ENCODE measurements at regions not wholly inside any gene's neighbourhood (a gene's known extent, or its start where the extent isn't known, plus 50 kb on each side); places are given as distances from the start of the nearest gene placed in this dataset.
"Not testable (repeated sequence)": the region's sequence is repeated elsewhere in the genome, so short reads cannot be mapped to it uniquely, and the experiment has no call there.

- Mint-ChIP-seq H3K27me3 (no peaks in the 10 kb centered on the region), H3K4me1 (no peaks in the 10 kb centered on the region), H3K27ac (no peak overlapping the region), H3K36me3 (ENCODE audit: low read depth) (no peaks in the 10 kb centered on the region), H3K9me3 (ENCODE audit: low read depth) (peaks cover 10% of the 10 kb centered on the region), H3K4me3 (no peak overlapping the region)
- ATAC-seq (no peak), DNase-seq (no peak)
- ChIA-PET POLR2A (no interaction called here), CTCF (no interaction called here)
- intact Hi-C loops (cut with DNase I, micrococcal nuclease), result no loop called here
These were observed 338.1 kb downstream of the ACTR3B start for GRCh38 chr7:153097511-153098201.

- ChIA-PET CTCF (no interaction called here), POLR2A (no interaction called here)
- DNase-seq, result no peak
- H3K36me3 Mint-ChIP-seq (ENCODE audit: low read depth), result no peaks in the 10 kb centered on the region
- H3K4me1 Mint-ChIP-seq, result no peaks in the 10 kb centered on the region
- no peak overlapping the region for H3K4me3 Mint-ChIP-seq
- H3K9me3 Mint-ChIP-seq (ENCODE audit: low read depth), result peaks cover 10% of the 10 kb centered on the region
- H3K27me3 Mint-ChIP-seq, result no peaks in the 10 kb centered on the region
- no peak for ATAC-seq
- intact Hi-C loops (cut with DNase I, micrococcal nuclease), result no loop called here
- H3K27ac Mint-ChIP-seq, result no peak overlapping the region
These were observed 339.7 kb downstream of the ACTR3B start for GRCh38 chr7:153099235-153099634.

- DNase-seq, result no peak
- no peak overlapping the region for H3K27ac Mint-ChIP-seq
- H3K4me3 Mint-ChIP-seq, result no peak overlapping the region
- H3K27me3 Mint-ChIP-seq, result no peaks in the 10 kb centered on the region
- no peaks in the 10 kb centered on the region for H3K4me1 Mint-ChIP-seq
- intact Hi-C loops (cut with DNase I, micrococcal nuclease), result no loop called here
- no peaks in the 10 kb centered on the region for H3K36me3 Mint-ChIP-seq (ENCODE audit: low read depth)
- ChIA-PET POLR2A (no interaction called here), CTCF (no interaction called here)
- peaks cover 4% of the 10 kb centered on the region for H3K9me3 Mint-ChIP-seq (ENCODE audit: low read depth)
- ATAC-seq, result no peak
These were observed 341.2 kb downstream of the ACTR3B start for GRCh38 chr7:153100691-153101237.

- H3K9me3 Mint-ChIP-seq (ENCODE audit: low read depth), result peaks cover 4% of the 10 kb centered on the region
- no peak overlapping the region for H3K4me3 Mint-ChIP-seq
- H3K27me3 Mint-ChIP-seq, result no peaks in the 10 kb centered on the region
- ChIA-PET CTCF (no interaction called here), POLR2A (no interaction called here)
- DNase-seq (no peak), ATAC-seq (no peak)
- no peaks in the 10 kb centered on the region for H3K4me1 Mint-ChIP-seq
- H3K36me3 Mint-ChIP-seq (ENCODE audit: low read depth), result no peaks in the 10 kb centered on the region
- intact Hi-C loops (cut with DNase I, micrococcal nuclease), result no loop called here
- no peak overlapping the region for H3K27ac Mint-ChIP-seq
These were observed 343.6 kb downstream of the ACTR3B start for GRCh38 chr7:153103202-153103601.

- no peaks in the 10 kb centered on the region for H3K36me3 Mint-ChIP-seq (ENCODE audit: low read depth)
- no peaks in the 10 kb centered on the region for H3K4me1 Mint-ChIP-seq
- H3K27ac Mint-ChIP-seq, result no peak overlapping the region
- ChIA-PET CTCF (interaction anchor here (0.6 kb wide), 1 partner anchor 807 kb away, joined by 3 read pairs; no protein-coding TSS in a partner anchor), POLR2A (no interaction called here)
- intact Hi-C loops (cut with DNase I, micrococcal nuclease), result no loop called here
- no peaks in the 10 kb centered on the region for H3K27me3 Mint-ChIP-seq
- DNase-seq (no peak), ATAC-seq (no peak)
- no peak overlapping the region for H3K4me3 Mint-ChIP-seq
- H3K9me3 Mint-ChIP-seq (ENCODE audit: low read depth), result no peaks in the 10 kb centered on the region
These were observed 348.3 kb downstream of the ACTR3B start for GRCh38 chr7:153107826-153108225.

GRCh38 chr7:153109566-153109965 is 350.0 kb downstream of the ACTR3B start:
- H3K4me3 Mint-ChIP-seq, result no peak overlapping the region
- ATAC-seq, result no peak

GRCh38 chr7:153110606-153111005 is 351.1 kb downstream of the ACTR3B start:
- H3K27me3 Mint-ChIP-seq, result no peaks in the 10 kb centered on the region
- no peaks in the 10 kb centered on the region for H3K9me3 Mint-ChIP-seq (ENCODE audit: low read depth)
- DNase-seq (no peak), ATAC-seq (no peak)
- no peaks in the 10 kb centered on the region for H3K4me1 Mint-ChIP-seq
- CTCF ChIA-PET, result no interaction called here
- POLR2A ChIA-PET, result no interaction called here
- H3K27ac Mint-ChIP-seq, result no peak overlapping the region
- H3K36me3 Mint-ChIP-seq (ENCODE audit: low read depth), result no peaks in the 10 kb centered on the region
- intact Hi-C loops (cut with DNase I, micrococcal nuclease), result no loop called here
- H3K4me3 Mint-ChIP-seq, result no peak overlapping the region

More at GRCh38 chr7:153109566-153109965, 350.0 kb downstream of the ACTR3B start:
- ChIA-PET CTCF (no interaction called here), POLR2A (no interaction called here)
- intact Hi-C loops (cut with DNase I, micrococcal nuclease), result no loop called here
- H3K27me3 Mint-ChIP-seq, result no peaks in the 10 kb centered on the region
- H3K4me1 Mint-ChIP-seq, result no peaks in the 10 kb centered on the region
- H3K36me3 Mint-ChIP-seq (ENCODE audit: low read depth), result no peaks in the 10 kb centered on the region
- H3K27ac Mint-ChIP-seq, result no peak overlapping the region
- no peaks in the 10 kb centered on the region for H3K9me3 Mint-ChIP-seq (ENCODE audit: low read depth)
- DNase-seq, result no peak

DNA sequence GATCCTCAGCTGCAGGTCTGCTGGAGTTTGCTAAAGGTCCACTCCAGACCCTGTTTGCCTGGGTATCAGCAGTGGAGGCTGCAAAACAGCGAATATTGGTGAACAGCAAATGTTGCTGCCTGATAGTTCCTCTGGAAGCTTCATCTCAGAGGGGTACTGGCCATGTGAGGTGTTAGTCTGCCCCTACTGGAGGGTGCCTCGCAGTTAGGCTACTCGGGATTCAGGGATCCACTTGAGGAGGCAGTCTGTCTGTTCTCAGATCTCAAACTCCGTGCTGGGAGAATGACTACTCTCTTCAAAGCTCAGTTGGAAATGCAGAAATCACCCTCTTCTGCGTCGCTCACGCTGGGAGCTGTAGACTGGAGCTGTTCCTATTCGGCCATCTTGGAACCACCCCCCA is 362.7 kb downstream of the ACTR3B start:
- CTCF ChIA-PET; ATAC-seq; H3K36me3 Mint-ChIP-seq (ENCODE audit: low read depth); H3K4me3 Mint-ChIP-seq; H3K9me3 Mint-ChIP-seq (ENCODE audit: low read depth); intact Hi-C loops (cut with DNase I, micrococcal nuclease); H3K4me1 Mint-ChIP-seq; POLR2A ChIA-PET; H3K27ac Mint-ChIP-seq; H3K27me3 Mint-ChIP-seq; DNase-seq: not testable (repeated sequence)

- H3K4me1 Mint-ChIP-seq, result no peaks in the 10 kb centered on the region
- DNase-seq (no peak), ATAC-seq (no peak)
- ChIA-PET CTCF (no interaction called here), POLR2A (no interaction called here)
- H3K9me3 Mint-ChIP-seq (ENCODE audit: low read depth), result peaks cover 6% of the 10 kb centered on the region
- H3K4me3 Mint-ChIP-seq, result no peak overlapping the region
- H3K27me3 Mint-ChIP-seq, result no peaks in the 10 kb centered on the region
- H3K27ac Mint-ChIP-seq, result no peak overlapping the region
- no peaks in the 10 kb centered on the region for H3K36me3 Mint-ChIP-seq (ENCODE audit: low read depth)
- intact Hi-C loops (cut with DNase I, micrococcal nuclease), result no loop called here
These were observed 370.5 kb downstream of the ACTR3B start for GRCh38 chr7:153130052-153130451.

DNA sequence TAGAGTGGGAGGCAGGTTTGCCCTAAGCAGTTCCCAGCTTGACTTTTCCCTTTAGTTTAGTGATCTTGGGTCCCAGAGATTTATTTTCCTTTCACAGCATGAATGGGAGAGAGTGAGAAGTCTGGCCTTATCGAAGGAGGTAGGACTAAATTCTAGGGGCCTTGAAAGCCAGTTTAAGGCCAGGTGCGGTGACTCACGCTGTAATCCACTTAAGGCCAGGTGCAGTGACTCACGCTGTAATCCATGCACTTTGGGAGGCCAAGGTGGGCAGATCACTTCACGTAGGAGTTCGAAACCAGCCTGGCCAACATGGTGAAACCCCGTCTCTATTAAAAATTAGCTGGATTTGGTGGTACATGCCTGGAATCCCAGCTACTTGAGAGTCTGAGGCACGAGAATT is 392.2 kb downstream of the ACTR3B start:
- Mint-ChIP-seq H3K4me3 (no peak overlapping the region), H3K27ac (no peak overlapping the region), H3K4me1 (no peaks in the 10 kb centered on the region), H3K36me3 (ENCODE audit: low read depth) (no peaks in the 10 kb centered on the region), H3K9me3 (ENCODE audit: low read depth) (peaks cover 13% of the 10 kb centered on the region), H3K27me3 (no peaks in the 10 kb centered on the region)
- CTCF ChIA-PET, result no interaction called here
- no peak for ATAC-seq
- no peak for DNase-seq
- POLR2A ChIA-PET, result no interaction called here
- intact Hi-C loops (cut with DNase I, micrococcal nuclease), result no loop called here

DNA sequence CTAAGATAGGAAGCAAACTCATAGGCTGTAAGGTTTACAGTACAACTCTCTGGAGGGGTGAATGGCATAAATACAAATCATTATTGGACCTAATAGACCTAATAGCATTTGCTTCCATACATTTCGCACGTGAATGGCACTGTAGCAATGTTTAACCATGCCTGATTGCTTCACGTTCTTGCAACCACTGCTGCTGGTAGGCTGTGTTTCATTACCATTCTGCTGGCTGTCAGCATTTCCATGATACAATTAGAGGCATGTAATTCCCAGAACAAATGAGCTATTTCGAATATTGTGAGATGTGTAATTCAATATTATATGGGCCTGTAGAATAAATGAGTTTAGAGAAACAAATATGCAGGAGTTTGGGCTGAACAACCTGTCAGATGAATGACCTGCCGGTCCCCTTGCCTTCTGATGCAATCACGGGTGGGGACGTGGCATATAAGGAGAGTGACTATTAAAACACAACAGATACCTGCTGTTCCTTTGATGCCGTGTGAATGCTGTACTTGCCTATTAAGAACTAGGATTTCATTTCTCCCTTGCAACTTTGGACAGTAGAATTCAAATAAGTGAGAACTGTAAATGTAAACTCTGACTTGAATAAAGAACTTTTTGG is 393.4 kb downstream of the ACTR3B start:
- Mint-ChIP-seq H3K4me3 (no peak overlapping the region), H3K27ac (no peak overlapping the region), H3K36me3 (ENCODE audit: low read depth) (no peaks in the 10 kb centered on the region), H3K4me1 (no peaks in the 10 kb centered on the region), H3K9me3 (ENCODE audit: low read depth) (peaks cover 11% of the 10 kb centered on the region), H3K27me3 (no peaks in the 10 kb centered on the region)
- POLR2A ChIA-PET, result no interaction called here
- CTCF ChIA-PET, result interaction anchor here (0.8 kb wide), 1 partner anchor 9 kb away, joined by 3 read pairs; no protein-coding TSS in a partner anchor
- intact Hi-C loops (cut with DNase I, micrococcal nuclease), result no loop called here
- DNase-seq, result no peak
- no peak for ATAC-seq

DNA sequence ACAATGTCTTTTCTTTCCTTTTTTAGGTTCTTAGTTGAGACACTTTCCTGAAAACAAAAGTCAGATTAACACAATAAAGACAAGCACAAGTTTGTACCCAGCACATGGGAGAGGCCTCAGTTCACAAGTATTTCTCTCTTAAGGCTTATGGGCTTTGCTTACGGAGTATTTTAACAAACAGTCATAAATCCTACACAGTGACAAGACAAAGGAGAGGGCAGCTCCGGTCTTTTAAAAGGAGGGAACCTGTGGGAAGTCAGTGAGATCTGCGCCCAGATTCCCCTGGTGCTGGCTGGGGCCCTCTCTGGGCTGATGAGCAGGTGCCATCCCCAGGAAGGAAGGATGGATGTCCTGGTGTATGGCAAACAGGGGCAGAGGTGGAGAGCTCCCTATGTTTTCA is 398.6 kb downstream of the ACTR3B start:
- POLR2A ChIA-PET, result no interaction called here
- no peaks in the 10 kb centered on the region for H3K4me1 Mint-ChIP-seq
- CTCF ChIA-PET, result no interaction called here

More for the DNA sequence above, 398.6 kb downstream of the ACTR3B start:
- Mint-ChIP-seq H3K4me3 (no peak overlapping the region), H3K27me3 (no peaks in the 10 kb centered on the region), H3K9me3 (ENCODE audit: low read depth) (peaks cover 14% of the 10 kb centered on the region), H3K36me3 (ENCODE audit: low read depth) (no peaks in the 10 kb centered on the region), H3K27ac (no peak overlapping the region)
- DNase-seq (no peak), ATAC-seq (no peak)
- intact Hi-C loops (cut with DNase I, micrococcal nuclease), result no loop called here

All from activated CD4-positive, alpha-beta T cell treated with anti-CD3 and anti-CD28 coated beads for 36 hours (primary cell).